Activated naive CD8-positive, alpha-beta T cell treated with anti-CD3 and anti-CD28 coated beads, Interleukin-2, amount 10 ng/mL, durations not matched to agents 7 days and 5 days (primary cell): ENCODE measurements at regions not wholly inside any gene's neighbourhood (a gene's known extent, or its start where the extent isn't known, plus 50 kb on each side); places are given as distances from the start of the nearest gene placed in this dataset.
"Not testable (repeated sequence)": the region's sequence is repeated elsewhere in the genome, so short reads cannot be mapped to it uniquely, and the experiment has no call there.

Experiments used
- ATAC-seq: fragments of 150-1000 bp; cut with Tn5 transposase; one replicate; pipeline ENCODE4 v1.10.0; 2021; ENCODE audit warnings: low read depth, moderate library complexity
- POLR2A ChIA-PET: fragments of 350-600 bp; sonication (Branson Sonifier 250); formaldehyde crosslinking; loops from one replicate; lab custom pipeline; 2021; ENCODE audit warnings: antibody characterized with exemption; lab: Charles Lee
- DNase-seq: peaks from one replicate; pipeline ENCODE4 v3.0.0; 2021
- H3K27ac Mint-ChIP-seq: one replicate; pipeline ENCODE4 v1.8.0; 2022; ENCODE audit warnings: mild to moderate bottlenecking, mixed read lengths
- H3K27me3 Mint-ChIP-seq: one replicate; pipeline ENCODE4 v1.8.0; 2022; ENCODE audit warnings: mild to moderate bottlenecking, moderate library complexity, mixed read lengths
- H3K36me3 Mint-ChIP-seq: one replicate; pipeline ENCODE4 v1.8.0; 2021; ENCODE audit warnings: mild to moderate bottlenecking, mixed read lengths
- H3K4me1 Mint-ChIP-seq: one replicate; pipeline ENCODE4 v1.8.0; 2021; ENCODE audit warnings: mixed read lengths
- H3K4me3 Mint-ChIP-seq: one replicate; pipeline ENCODE4 v1.8.0; 2022; ENCODE audit warnings: mild to moderate bottlenecking, moderate library complexity, mixed read lengths
- H3K9me3 Mint-ChIP-seq: one replicate; pipeline ENCODE4 v1.8.0; 2021; ENCODE audit warnings: mixed read lengths

- Mint-ChIP-seq H3K36me3 (no peaks in the 10 kb centered on the region), H3K27me3 (peaks cover 2% of the 10 kb centered on the region), H3K27ac (no peak overlapping the region), H3K4me1 (no peaks in the 10 kb centered on the region), H3K9me3 (no peaks in the 10 kb centered on the region), H3K4me3 (no peak overlapping the region)
- POLR2A ChIA-PET = no interaction called here
- DNase-seq (no peak), ATAC-seq (no peak)
Measured at GRCh38 chr6:153984811-153985210, 54.2 kb upstream of the OPRM1 start.

- Mint-ChIP-seq H3K36me3 (no peaks in the 10 kb centered on the region), H3K9me3 (no peaks in the 10 kb centered on the region), H3K27me3 (peaks cover 3% of the 10 kb centered on the region), H3K27ac (no peak overlapping the region), H3K4me1 (peaks cover 1% of the 10 kb centered on the region), H3K4me3 (no peak overlapping the region)
- ATAC-seq (no peak), DNase-seq (no peak)
- POLR2A ChIA-PET = no interaction called here
Measured at GRCh38 chr6:153980171-153980570, 58.9 kb upstream of the OPRM1 start.

- DNase-seq, H3K9me3 Mint-ChIP-seq, H3K27me3 Mint-ChIP-seq, H3K4me1 Mint-ChIP-seq, H3K4me3 Mint-ChIP-seq, H3K27ac Mint-ChIP-seq, H3K36me3 Mint-ChIP-seq, ATAC-seq, POLR2A ChIA-PET: not testable (repeated sequence)
Measured at GRCh38 chr6:153978911-153979548, 60.0 kb upstream of the OPRM1 start.

GRCh38 chr6:153976921-153977693 is 61.9 kb upstream of the OPRM1 start:
- no peaks in the 10 kb centered on the region for H3K36me3 Mint-ChIP-seq
- POLR2A ChIA-PET = no interaction called here
- no peak for ATAC-seq
- H3K4me3 Mint-ChIP-seq = no peak overlapping the region
- no peak overlapping the region for H3K27ac Mint-ChIP-seq
- peaks cover 2% of the 10 kb centered on the region for H3K27me3 Mint-ChIP-seq
- no peaks in the 10 kb centered on the region for H3K9me3 Mint-ChIP-seq
- H3K4me1 Mint-ChIP-seq = peaks cover 1% of the 10 kb centered on the region
- no peak for DNase-seq

GRCh38 chr6:153966001-153966400 is 73.0 kb upstream of the OPRM1 start:
- no peak for DNase-seq
- POLR2A ChIA-PET = no interaction called here
- H3K4me3 Mint-ChIP-seq = no peak overlapping the region
- H3K36me3 Mint-ChIP-seq = no peaks in the 10 kb centered on the region
- no peaks in the 10 kb centered on the region for H3K27me3 Mint-ChIP-seq
- no peaks in the 10 kb centered on the region for H3K9me3 Mint-ChIP-seq
- ATAC-seq = no peak
- H3K4me1 Mint-ChIP-seq = peaks cover 4% of the 10 kb centered on the region
- H3K27ac Mint-ChIP-seq = no peak overlapping the region

GRCh38 chr6:153963352-153963751 is 75.7 kb upstream of the OPRM1 start:
- Mint-ChIP-seq H3K36me3 (no peaks in the 10 kb centered on the region), H3K27ac (no peak overlapping the region)

GRCh38 chr6:153962555-153962954 is 76.5 kb upstream of the OPRM1 start:
- no peak overlapping the region for H3K4me3 Mint-ChIP-seq
- H3K27ac Mint-ChIP-seq = no peak overlapping the region
- H3K27me3 Mint-ChIP-seq = no peaks in the 10 kb centered on the region
- H3K36me3 Mint-ChIP-seq = no peaks in the 10 kb centered on the region
- DNase-seq (no peak), ATAC-seq (no peak)
- POLR2A ChIA-PET = no interaction called here
- peaks cover 6% of the 10 kb centered on the region for H3K4me1 Mint-ChIP-seq
- no peaks in the 10 kb centered on the region for H3K9me3 Mint-ChIP-seq

More at GRCh38 chr6:153963352-153963751, 75.7 kb upstream of the OPRM1 start:
- H3K4me1 Mint-ChIP-seq = peaks cover 6% of the 10 kb centered on the region
- H3K4me3 Mint-ChIP-seq = no peak overlapping the region
- POLR2A ChIA-PET = no interaction called here
- H3K27me3 Mint-ChIP-seq = no peaks in the 10 kb centered on the region
- DNase-seq (no peak), ATAC-seq (no peak)
- no peaks in the 10 kb centered on the region for H3K9me3 Mint-ChIP-seq

- Mint-ChIP-seq H3K36me3 (no peaks in the 10 kb centered on the region), H3K9me3 (no peaks in the 10 kb centered on the region), H3K4me3 (no peak overlapping the region), H3K27me3 (no peaks in the 10 kb centered on the region), H3K27ac (no peak overlapping the region), H3K4me1 (peaks cover 2% of the 10 kb centered on the region)
- POLR2A ChIA-PET = no interaction called here
- ATAC-seq (no peak), DNase-seq (no peak)
Measured at GRCh38 chr6:153960741-153961140, 78.3 kb upstream of the OPRM1 start.

- Mint-ChIP-seq H3K4me1 (peaks cover 2% of the 10 kb centered on the region), H3K27ac (no peak overlapping the region), H3K9me3 (no peaks in the 10 kb centered on the region), H3K27me3 (no peaks in the 10 kb centered on the region), H3K4me3 (no peak overlapping the region), H3K36me3 (no peaks in the 10 kb centered on the region)
- POLR2A ChIA-PET = no interaction called here
- no peak for DNase-seq
- no peak for ATAC-seq
Measured at GRCh38 chr6:153960281-153960680, 78.8 kb upstream of the OPRM1 start.

GRCh38 chr6:153959276-153959675 is 79.8 kb upstream of the OPRM1 start:
- DNase-seq (no peak), ATAC-seq (no peak)
- Mint-ChIP-seq H3K4me3 (no peak overlapping the region), H3K27ac (no peak overlapping the region), H3K9me3 (peaks cover 2% of the 10 kb centered on the region), H3K27me3 (no peaks in the 10 kb centered on the region), H3K4me1 (peaks cover 2% of the 10 kb centered on the region), H3K36me3 (no peaks in the 10 kb centered on the region)
- POLR2A ChIA-PET = no interaction called here

- Mint-ChIP-seq H3K27ac (no peak overlapping the region), H3K27me3 (no peaks in the 10 kb centered on the region), H3K36me3 (no peaks in the 10 kb centered on the region), H3K9me3 (peaks cover 2% of the 10 kb centered on the region), H3K4me3 (no peak overlapping the region), H3K4me1 (peaks cover 2% of the 10 kb centered on the region)
- POLR2A ChIA-PET = no interaction called here
- ATAC-seq (no peak), DNase-seq (no peak)
Measured at GRCh38 chr6:153958860-153959259, 80.2 kb upstream of the OPRM1 start.

GRCh38 chr6:153957394-153957793 is 81.6 kb upstream of the OPRM1 start:
- Mint-ChIP-seq H3K9me3 (peaks cover 2% of the 10 kb centered on the region), H3K27me3 (no peaks in the 10 kb centered on the region), H3K4me1 (peaks cover 2% of the 10 kb centered on the region), H3K36me3 (no peaks in the 10 kb centered on the region), H3K4me3 (no peak overlapping the region), H3K27ac (no peak overlapping the region)
- POLR2A ChIA-PET = no interaction called here
- ATAC-seq = no peak
- DNase-seq = no peak

- Mint-ChIP-seq H3K9me3 (peaks cover 2% of the 10 kb centered on the region), H3K4me1 (peaks cover 2% of the 10 kb centered on the region), H3K36me3 (no peaks in the 10 kb centered on the region), H3K4me3 (no peak overlapping the region), H3K27me3 (no peaks in the 10 kb centered on the region), H3K27ac (no peak overlapping the region)
- ATAC-seq (no peak), DNase-seq (no peak)
- POLR2A ChIA-PET = no interaction called here
Measured at GRCh38 chr6:153956808-153957207, 82.2 kb upstream of the OPRM1 start.

- DNase-seq (no peak), ATAC-seq (no peak)
- Mint-ChIP-seq H3K9me3 (peaks cover 1% of the 10 kb centered on the region), H3K36me3 (no peaks in the 10 kb centered on the region), H3K4me1 (no peaks in the 10 kb centered on the region), H3K27me3 (peaks cover 4% of the 10 kb centered on the region), H3K27ac (no peak overlapping the region), H3K4me3 (no peak overlapping the region)
- POLR2A ChIA-PET = no interaction called here
Measured at GRCh38 chr6:153949616-153950015, 89.4 kb upstream of the OPRM1 start.
